GM21786 (cell line): ENCODE measurements at regions not wholly inside any gene's neighbourhood (a gene's known extent, or its start where the extent isn't known, plus 50 kb on each side); places are given as distances from the start of the nearest gene placed in this dataset.

Experiments
- ATAC-seq: cut with Tn5 transposase; IDR thresholded peaks from one replicate; pipeline ENCODE4 v1.9.1; 2021; ENCODE audit not compliant: unreplicated experiment

- no peak for ATAC-seq
These were observed 172.4 kb upstream of the C11orf87 start for GRCh38 chr11:109249597-109249996.

GRCh38 chr11:109251230-109251629 is 170.8 kb upstream of the C11orf87 start:
- no peak for ATAC-seq

GRCh38 chr11:109264128-109264527 is 157.9 kb upstream of the C11orf87 start:
- no peak for ATAC-seq

- no peak for ATAC-seq
These were observed 154.5 kb upstream of the C11orf87 start for GRCh38 chr11:109267293-109268095.

- no peak for ATAC-seq
These were observed 146.1 kb upstream of the C11orf87 start for GRCh38 chr11:109275931-109276330.

- no peak for ATAC-seq
These were observed 136.5 kb upstream of the C11orf87 start for GRCh38 chr11:109285465-109285864.

- ATAC-seq: no peak
These were observed 130.4 kb upstream of the C11orf87 start for GRCh38 chr11:109291553-109291952.

- no peak for ATAC-seq
These were observed 123.1 kb upstream of the C11orf87 start for GRCh38 chr11:109298865-109299264.

GRCh38 chr11:109300211-109300610 is 121.8 kb upstream of the C11orf87 start:
- no peak for ATAC-seq

GRCh38 chr11:109302591-109303334 is 119.2 kb upstream of the C11orf87 start:
- no peak for ATAC-seq

- no peak for ATAC-seq
These were observed 118.6 kb upstream of the C11orf87 start for GRCh38 chr11:109303342-109303741.

GRCh38 chr11:109304159-109304558 is 117.8 kb upstream of the C11orf87 start:
- ATAC-seq: no peak

- no peak for ATAC-seq
These were observed 117.0 kb upstream of the C11orf87 start for GRCh38 chr11:109305009-109305408.

GRCh38 chr11:109306322-109306721 is 115.7 kb upstream of the C11orf87 start:
- ATAC-seq: no peak

- no peak for ATAC-seq
These were observed 114.6 kb upstream of the C11orf87 start for GRCh38 chr11:109307366-109307765.

- ATAC-seq: no peak
These were observed 113.4 kb upstream of the C11orf87 start for GRCh38 chr11:109308551-109308950.

- ATAC-seq: no peak
These were observed 112.8 kb upstream of the C11orf87 start for GRCh38 chr11:109309153-109309552.

- no peak for ATAC-seq
These were observed 104.3 kb upstream of the C11orf87 start for GRCh38 chr11:109317726-109318125.

- ATAC-seq: no peak
These were observed 101.4 kb upstream of the C11orf87 start for GRCh38 chr11:109320595-109320994.

GRCh38 chr11:109326781-109327180 is 95.2 kb upstream of the C11orf87 start:
- no peak for ATAC-seq

- ATAC-seq: no peak
These were observed 92.3 kb upstream of the C11orf87 start for GRCh38 chr11:109329716-109330115.

GRCh38 chr11:109338131-109338530 is 83.9 kb upstream of the C11orf87 start:
- no peak for ATAC-seq
